Neural progenitor cell (in vitro differentiated cells): ENCODE measurements at regions not wholly inside any gene's neighbourhood (a gene's known extent, or its start where the extent isn't known, plus 50 kb on each side); places are given as distances from the start of the nearest gene placed in this dataset.

Experiments
- DNase-seq: peaks from one replicate; pipeline ENCODE4 v3.0.0-alpha.2; 2016; ENCODE audit warnings: low spot score
- H2AFZ ChIP-seq: fragments of 200-600 bp; sonication (generic); replicated peaks from 2 replicates; pipeline ENCODE4 v1.6.1; 2016; ENCODE audit warnings: antibody characterized with exemption
- H3F3A ChIP-seq: fragments of 200-600 bp; sonication (generic); 2 replicates; pipeline ENCODE4 v1.6.1; 2016; ENCODE audit warnings: antibody characterized with exemption, low read depth
- H3K27ac ChIP-seq: fragments of 200-600 bp; sonication (generic); 2 replicates; pipeline ENCODE4 v1.5.1; 2016; ENCODE audit warnings: mild to moderate bottlenecking
- H3K27me3 ChIP-seq: fragments of 200-600 bp; sonication (generic); 2 replicates; pipeline ENCODE4 v1.6.1; 2016; ENCODE audit warnings: mild to moderate bottlenecking, moderate library complexity
- H3K36me3 ChIP-seq: fragments of 200-600 bp; sonication (generic); 2 replicates; pipeline ENCODE4 v1.5.1; 2016
- H3K4me1 ChIP-seq: fragments of 200-600 bp; sonication (generic); 2 replicates; pipeline ENCODE4 v1.6.1; 2016; ENCODE audit warnings: mixed run types
- H3K4me2 ChIP-seq: fragments of 200-600 bp; sonication (generic); 2 replicates; pipeline ENCODE4 v1.6.1; 2016
- H3K4me3 ChIP-seq: fragments of 200-600 bp; sonication (generic); 2 replicates; pipeline ENCODE4 v1.5.1; 2016
- H3K79me2 ChIP-seq: fragments of 200-600 bp; sonication (generic); 2 replicates; pipeline ENCODE4 v1.6.1; 2016; ENCODE audit warnings: low read depth
- H3K9ac ChIP-seq: fragments of 200-600 bp; sonication (generic); 2 replicates; pipeline ENCODE4 v1.6.1; 2016
- H3K9me3 ChIP-seq: fragments of 200-600 bp; sonication (generic); 2 replicates; pipeline ENCODE4 v1.5.1; 2016; ENCODE audit warnings: low read depth
- H4K20me1 ChIP-seq: fragments of 200-600 bp; sonication (generic); 2 replicates; pipeline ENCODE4 v1.6.1; 2016; ENCODE audit warnings: low read depth
- H3K27ac Mint-ChIP-seq: 3 replicates; pipeline ENCODE4 v1.8.0; 2021; ENCODE audit warnings: mixed read lengths
- H3K27me3 Mint-ChIP-seq: 2 replicates; pipeline ENCODE4 v1.8.0; 2022; ENCODE audit warnings: low read depth, mild to moderate bottlenecking, inconsistent platforms, moderate library complexity, mixed read lengths; ENCODE audit not compliant: insufficient read depth
- H3K36me3 Mint-ChIP-seq: 3 replicates; pipeline ENCODE4 v1.8.0; 2021; ENCODE audit warnings: mixed read lengths
- H3K4me1 Mint-ChIP-seq: 3 replicates; pipeline ENCODE4 v1.8.0; 2021; ENCODE audit warnings: mixed read lengths
- H3K4me3 Mint-ChIP-seq: 3 replicates; pipeline ENCODE4 v1.8.0; 2021; ENCODE audit warnings: mild to moderate bottlenecking, moderate library complexity, mixed read lengths
- H3K9me3 Mint-ChIP-seq: 3 replicates; pipeline ENCODE4 v1.8.0; 2020; ENCODE audit warnings: mixed read lengths
- EZH2 ChIP-seq: fragments of 200-600 bp; sonication (generic); IDR thresholded peaks from 2 replicates; pipeline ENCODE4 v1.6.1; 2017; ENCODE audit warnings: antibody characterized with exemption, mild to moderate bottlenecking, moderate library complexity
- EZH2phosphoT487 ChIP-seq: fragments of 200-600 bp; sonication (generic); IDR thresholded peaks from 2 replicates; pipeline ENCODE4 v1.6.1; 2017; ENCODE audit warnings: antibody characterized with exemption
- TF ChIP-seq, protein P1 (sequence below): fragments of 200-600 bp; sonication (generic); IDR thresholded peaks from 2 replicates; pipeline ENCODE4 v1.5.1; 2017; ENCODE audit warnings: antibody characterized with exemption, mild to moderate bottlenecking

DNA sequence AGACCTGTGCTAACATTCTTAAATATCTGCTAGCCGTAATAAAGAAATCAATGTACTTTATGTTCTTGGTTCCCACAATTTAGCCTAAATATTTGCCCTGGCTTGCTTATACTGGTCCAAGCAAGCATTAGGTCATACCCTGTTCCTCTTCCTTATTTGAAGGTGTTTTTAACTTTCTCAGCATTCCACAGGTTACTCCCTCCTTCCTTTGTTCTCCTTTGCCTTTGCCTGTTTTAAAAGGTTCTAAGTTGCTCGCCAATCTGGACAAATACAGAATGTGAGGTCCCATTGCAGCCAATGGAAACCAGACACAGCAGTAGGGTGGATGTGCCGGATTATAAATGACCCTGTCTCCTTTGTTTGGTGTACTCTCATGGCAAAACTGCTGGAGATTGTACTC is 436.8 kb upstream of the PCDH7 start:
- Mint-ChIP-seq H3K27ac (no peak overlapping the region), H3K27me3 (peaks cover 4% of the 10 kb centered on the region), H3K36me3 (no peaks in the 10 kb centered on the region), H3K4me1 (no peaks in the 10 kb centered on the region), H3K4me3 (no peak overlapping the region), H3K9me3 (no peaks in the 10 kb centered on the region)
- Histone ChIP-seq H4K20me1 (no peaks in the 10 kb centered on the region), H3K79me2 (no peaks in the 10 kb centered on the region), H3K4me3 (no peak overlapping the region), H3K27me3 (no peaks in the 10 kb centered on the region), H3K9me3 (no peaks in the 10 kb centered on the region), H3K4me2 (no peak overlapping the region), H3K9ac (no peak overlapping the region), H3F3A (peaks cover 7% of the 10 kb centered on the region), H3K4me1 (no peaks in the 10 kb centered on the region), H3K36me3 (no peaks in the 10 kb centered on the region), H2AFZ (no peak overlapping the region), H3K27ac (no peak overlapping the region)
- no peak for DNase-seq
- TF ChIP-seq EZH2phosphoT487 (no peak), EZH2 (no peak)
- TF ChIP-seq, protein P1, sequence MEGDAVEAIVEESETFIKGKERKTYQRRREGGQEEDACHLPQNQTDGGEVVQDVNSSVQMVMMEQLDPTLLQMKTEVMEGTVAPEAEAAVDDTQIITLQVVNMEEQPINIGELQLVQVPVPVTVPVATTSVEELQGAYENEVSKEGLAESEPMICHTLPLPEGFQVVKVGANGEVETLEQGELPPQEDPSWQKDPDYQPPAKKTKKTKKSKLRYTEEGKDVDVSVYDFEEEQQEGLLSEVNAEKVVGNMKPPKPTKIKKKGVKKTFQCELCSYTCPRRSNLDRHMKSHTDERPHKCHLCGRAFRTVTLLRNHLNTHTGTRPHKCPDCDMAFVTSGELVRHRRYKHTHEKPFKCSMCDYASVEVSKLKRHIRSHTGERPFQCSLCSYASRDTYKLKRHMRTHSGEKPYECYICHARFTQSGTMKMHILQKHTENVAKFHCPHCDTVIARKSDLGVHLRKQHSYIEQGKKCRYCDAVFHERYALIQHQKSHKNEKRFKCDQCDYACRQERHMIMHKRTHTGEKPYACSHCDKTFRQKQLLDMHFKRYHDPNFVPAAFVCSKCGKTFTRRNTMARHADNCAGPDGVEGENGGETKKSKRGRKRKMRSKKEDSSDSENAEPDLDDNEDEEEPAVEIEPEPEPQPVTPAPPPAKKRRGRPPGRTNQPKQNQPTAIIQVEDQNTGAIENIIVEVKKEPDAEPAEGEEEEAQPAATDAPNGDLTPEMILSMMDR = no peak

DNA sequence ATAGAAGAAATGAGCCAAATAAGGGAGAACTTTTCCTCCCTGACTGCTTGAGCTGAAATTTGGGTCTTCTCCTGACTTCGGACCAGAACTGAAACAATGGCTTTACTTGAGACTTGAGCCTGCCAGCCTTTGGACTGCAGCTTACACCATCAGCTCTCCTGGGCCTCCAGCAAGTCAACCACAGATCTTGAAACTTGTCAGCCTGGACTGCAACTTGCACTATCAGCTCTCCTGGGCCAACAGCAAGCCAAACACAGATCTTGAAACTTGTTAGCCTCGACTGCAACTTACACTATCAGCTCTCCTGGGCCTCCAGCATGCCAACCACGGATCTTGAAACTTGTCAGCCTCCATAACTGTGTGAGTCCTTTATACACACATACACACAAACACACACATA is 425.9 kb upstream of the PCDH7 start:
- Mint-ChIP-seq H3K27me3 (no peaks in the 10 kb centered on the region), H3K9me3 (no peaks in the 10 kb centered on the region), H3K36me3 (no peaks in the 10 kb centered on the region), H3K4me3 (no peak overlapping the region), H3K4me1 (no peaks in the 10 kb centered on the region), H3K27ac (no peak overlapping the region)
- Histone ChIP-seq H3K4me3 (no peak overlapping the region), H3F3A (no peaks in the 10 kb centered on the region), H3K27ac (no peak overlapping the region), H4K20me1 (no peaks in the 10 kb centered on the region), H3K9ac (no peak overlapping the region), H2AFZ (no peak overlapping the region), H3K4me2 (no peak overlapping the region), H3K9me3 (no peaks in the 10 kb centered on the region), H3K79me2 (no peaks in the 10 kb centered on the region), H3K4me1 (no peaks in the 10 kb centered on the region), H3K27me3 (no peaks in the 10 kb centered on the region), H3K36me3 (no peaks in the 10 kb centered on the region)
- no peak for DNase-seq
- TF ChIP-seq EZH2phosphoT487 = no peak
- no peak for TF ChIP-seq EZH2
- TF ChIP-seq, protein P1 = no peak

DNA sequence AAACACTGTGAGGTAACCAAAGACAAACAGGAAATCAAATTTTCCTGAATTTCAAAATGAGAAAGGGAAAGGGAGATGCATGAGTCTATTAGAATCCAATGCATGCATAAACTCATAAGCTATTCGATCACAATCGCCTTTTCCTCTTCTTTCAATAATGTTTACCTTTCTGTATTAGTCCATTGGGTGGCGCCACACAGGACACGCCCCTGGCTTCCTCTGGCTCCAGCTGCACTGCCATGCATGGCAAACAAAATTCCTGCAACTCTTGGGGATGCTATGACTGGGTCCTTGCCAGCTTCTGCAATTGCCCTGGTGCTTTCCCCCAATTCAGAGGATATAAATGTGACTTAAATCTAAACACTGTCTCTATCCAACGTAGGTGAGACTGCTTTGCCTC is 424.5 kb upstream of the PCDH7 start:
- H3F3A ChIP-seq = no peaks in the 10 kb centered on the region
- no peaks in the 10 kb centered on the region for H3K36me3 Mint-ChIP-seq
- DNase-seq = peak; percentile 22
- no peaks in the 10 kb centered on the region for H3K27me3 Mint-ChIP-seq
- H3K9me3 Mint-ChIP-seq = no peaks in the 10 kb centered on the region
- H2AFZ ChIP-seq = no peak overlapping the region
- no peak overlapping the region for H3K4me3 ChIP-seq
- H3K4me3 Mint-ChIP-seq = no peak overlapping the region
- no peak overlapping the region for H3K27ac ChIP-seq
- H4K20me1 ChIP-seq = no peaks in the 10 kb centered on the region
- no peaks in the 10 kb centered on the region for H3K4me1 ChIP-seq
- H3K9me3 ChIP-seq = no peaks in the 10 kb centered on the region
- H3K36me3 ChIP-seq = no peaks in the 10 kb centered on the region
- no peaks in the 10 kb centered on the region for H3K4me1 Mint-ChIP-seq
- H3K27me3 ChIP-seq = no peaks in the 10 kb centered on the region
- no peaks in the 10 kb centered on the region for H3K79me2 ChIP-seq
- no peak overlapping the region for H3K9ac ChIP-seq
- H3K4me2 ChIP-seq = no peak overlapping the region
- TF ChIP-seq, protein P1 = peak; percentile 41
- no peak for TF ChIP-seq EZH2phosphoT487
- no peak overlapping the region for H3K27ac Mint-ChIP-seq

DNA sequence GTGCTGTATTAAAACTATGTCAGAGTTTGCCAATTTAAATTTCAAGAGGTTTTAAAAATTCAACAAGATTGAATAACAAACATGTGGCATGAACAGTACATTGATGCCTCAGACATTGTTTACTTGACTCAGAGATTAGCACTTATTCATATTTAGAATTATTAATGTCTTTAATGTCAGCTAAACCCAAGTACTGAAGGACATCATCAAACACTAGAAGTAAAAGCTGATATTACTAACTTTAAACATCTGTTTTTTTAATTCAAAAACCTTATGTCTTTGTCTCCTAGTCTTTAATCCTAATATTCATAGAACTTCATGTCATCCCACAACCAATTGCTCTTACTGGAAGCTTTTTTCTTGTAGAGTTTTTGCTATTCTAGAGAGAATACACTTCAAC is 406.2 kb upstream of the PCDH7 start:
- Histone ChIP-seq H3K27ac (no peak overlapping the region), H3K9ac (no peak overlapping the region), H2AFZ (no peak overlapping the region), H3K4me1 (no peaks in the 10 kb centered on the region), H3K9me3 (no peaks in the 10 kb centered on the region), H3F3A (no peaks in the 10 kb centered on the region), H3K4me2 (no peak overlapping the region), H3K4me3 (no peak overlapping the region), H3K27me3 (no peaks in the 10 kb centered on the region), H4K20me1 (no peaks in the 10 kb centered on the region), H3K79me2 (no peaks in the 10 kb centered on the region), H3K36me3 (no peaks in the 10 kb centered on the region)
- H3K4me1 Mint-ChIP-seq = no peaks in the 10 kb centered on the region
- H3K27ac Mint-ChIP-seq = no peak overlapping the region
- no peak for DNase-seq
- TF ChIP-seq, protein P1 = no peak
- TF ChIP-seq EZH2phosphoT487 = no peak
- TF ChIP-seq EZH2 = no peak
- no peaks in the 10 kb centered on the region for H3K36me3 Mint-ChIP-seq
- H3K9me3 Mint-ChIP-seq = no peaks in the 10 kb centered on the region
- no peaks in the 10 kb centered on the region for H3K27me3 Mint-ChIP-seq
- no peak overlapping the region for H3K4me3 Mint-ChIP-seq
